HepG2 (cell line): ENCODE measurements at regions not wholly inside any gene's neighbourhood (a gene's known extent, or its start where the extent isn't known, plus 50 kb on each side); places are given as distances from the start of the nearest gene placed in this dataset.

Source experiments
- FOXC1 ChIP-seq: sonication (generic); formaldehyde crosslinking; IDR thresholded peaks from 2 replicates; pipeline ENCODE4 v1.8.0; 2022; ENCODE audit warnings: mild to moderate bottlenecking, missing genetic modification reagents, borderline replicate concordance
- GPN1 ChIP-seq: sonication (generic); formaldehyde crosslinking; IDR thresholded peaks from 2 replicates; pipeline ENCODE4 v1.5.1; 2020; ENCODE audit warnings: missing genetic modification reagents, borderline replicate concordance
- HMGXB4 ChIP-seq, 2 experiments: sonication (generic) in 1 of 2; formaldehyde crosslinking in 1 of 2; IDR thresholded peaks; 2 replicates each; pipeline versions ENCODE4 v1.4.0 to v1.6.1; 2018 to 2020; ENCODE audit warnings: missing genetic modification reagents in 2 of 2, borderline replicate concordance in 1 of 2, low read depth in 1 of 2, mild to moderate bottlenecking in 1 of 2, missing biosample characterization in 1 of 2
- HOXD1 ChIP-seq: sonication (generic); formaldehyde crosslinking; IDR thresholded peaks from 2 replicates; pipeline ENCODE4 v1.5.0; 2020; ENCODE audit warnings: missing genetic modification reagents
- NPAS2 ChIP-seq: sonication (generic); formaldehyde crosslinking; IDR thresholded peaks from 2 replicates; pipeline ENCODE4 v1.8.0; 2022; ENCODE audit warnings: mild to moderate bottlenecking, missing genetic modification reagents, borderline replicate concordance
- RAD21 ChIP-seq: fragments of 450-650 bp; formaldehyde crosslinking; IDR thresholded peaks from 2 replicates; pipeline ENCODE4 v1.5.0; 2020; ENCODE audit warnings: mild to moderate bottlenecking
- RARG ChIP-seq: sonication (generic); formaldehyde crosslinking; IDR thresholded peaks from 2 replicates; pipeline ENCODE4 v1.4.0; 2020; ENCODE audit warnings: low read depth, mild to moderate bottlenecking, missing genetic modification reagents
- REL ChIP-seq: sonication (generic); formaldehyde crosslinking; conservative IDR thresholded peaks from 2 replicates; pipeline ENCODE4 v1.8.0; 2022; ENCODE audit warnings: mild to moderate bottlenecking, missing genetic modification reagents, moderate library complexity
- REPIN1 ChIP-seq: sonication (generic); formaldehyde crosslinking; IDR thresholded peaks from 2 replicates; pipeline ENCODE4 v1.8.0; 2022; ENCODE audit warnings: missing genetic modification reagents, low read depth, mild to moderate bottlenecking, borderline replicate concordance
- SKI ChIP-seq: fragments of 450-650 bp; IDR thresholded peaks from one replicate; pipeline ENCODE4 v1.6.1; 2018; ENCODE audit warnings: mild to moderate bottlenecking; ENCODE audit not compliant: partially characterized antibody
- SOX13 ChIP-seq, 3 experiments: fragments of 450-650 bp in 1 of 3; sonication (generic) in 1 of 3; formaldehyde crosslinking in 1 of 3; IDR thresholded peaks in 2 of 3; conservative IDR thresholded peaks in 1 of 3; 2 replicates each; pipeline versions ENCODE4 v1.5.0 to v1.6.1; 2016 to 2020; ENCODE audit warnings: antibody characterized with exemption in 1 of 3, mild to moderate bottlenecking in 1 of 3, missing compliant biosample characterization in 1 of 3, missing genetic modification reagents in 1 of 3, moderate library complexity in 1 of 3
- TBP ChIP-seq: sonication (generic); formaldehyde crosslinking; IDR thresholded peaks from 2 replicates; pipeline ENCODE4 v1.5.0; 2020; ENCODE audit warnings: missing genetic modification reagents
- TGIF2 ChIP-seq: IDR thresholded peaks from 2 replicates; pipeline ENCODE4 v1.6.1; 2016; ENCODE audit warnings: control low read depth, missing compliant biosample characterization
- ZNF180 ChIP-seq: sonication (generic); formaldehyde crosslinking; IDR thresholded peaks from 2 replicates; pipeline ENCODE4 v1.4.0; 2020; ENCODE audit warnings: low read depth, missing genetic modification reagents, borderline replicate concordance
- ZNF256 ChIP-seq: sonication (generic); formaldehyde crosslinking; conservative IDR thresholded peaks from 2 replicates; pipeline ENCODE4 v1.4.0; 2020; ENCODE audit warnings: missing genetic modification reagents
- ZNF281 ChIP-seq: sonication (generic); formaldehyde crosslinking; IDR thresholded peaks from 2 replicates; pipeline ENCODE4 v1.4.0; 2020; ENCODE audit warnings: missing genetic modification reagents, borderline replicate concordance
- ZNF609 ChIP-seq: sonication (generic); formaldehyde crosslinking; IDR thresholded peaks from 2 replicates; pipeline ENCODE4 v1.4.0; 2020; ENCODE audit warnings: mild to moderate bottlenecking, missing genetic modification reagents, borderline replicate concordance
- ZNF724P ChIP-seq: sonication (generic); formaldehyde crosslinking; IDR thresholded peaks from 2 replicates; pipeline ENCODE4 v1.8.0; 2022; ENCODE audit warnings: missing genetic modification reagents, borderline replicate concordance
- ZNF761 ChIP-seq: sonication (generic); formaldehyde crosslinking; conservative IDR thresholded peaks from 2 replicates; pipeline ENCODE4 v1.4.0; 2020; ENCODE audit warnings: mild to moderate bottlenecking, missing genetic modification reagents

- TF ChIP-seq ZNF609 (CRISPR knock-in tag) (no peak), ZNF180 (CRISPR knock-in tag) (no peak), SOX13 (IDR thresholded peaks at IDR 0.05) (no peak), SOX13 (CRISPR knock-in tag; conservative IDR thresholded peaks at IDR 0.05 in 1 of 2, IDR thresholded peaks at IDR 0.05 in 1 of 2) (0 out of 4 replicates have a peak, but pooled peaks of 1 of the 2 experiments have one; percentile 16), REPIN1 (CRISPR knock-in tag) (0 out of 2 replicates have a peak, but pooled peaks have one; percentile 56), ZNF281 (no peak), RAD21 (CRISPR knock-in tag) (peak; percentile 89), ZNF761 (CRISPR knock-in tag) (no peak), GPN1 (no peak), ZNF256 (CRISPR knock-in tag) (no peak), HMGXB4 (CRISPR knock-in tag; IDR thresholded peaks at IDR 0.05; ENCODE audit: borderline replicate concordance in 1 of 2, low read depth in 1 of 2) (peak; percentile 29 to 32; a peak in 1 of 4 replicates), SKI (no peak), FOXC1 (CRISPR knock-in tag) (no peak), HOXD1 (CRISPR knock-in tag) (no peak), REL (CRISPR knock-in tag) (no peak), TGIF2 (no peak), TBP (CRISPR knock-in tag) (no peak), RARG (CRISPR knock-in tag) (no peak), NPAS2 (CRISPR knock-in tag) (no peak), ZNF724P (CRISPR knock-in tag) (no peak)
Observed at GRCh38 chr1:201703621-201704438, 125.1 kb upstream of the IPO9 start (continued).
